ENCODE measurements at regions not wholly inside any gene's neighbourhood (a gene's known extent, or its start where the extent isn't known, plus 50 kb on each side); places are given as distances from the start of the nearest gene placed in this dataset.

- no peak for TF ChIP-seq EZH2 (IDR thresholded peaks at IDR 0.05; ENCODE audit: low read length)
- no peak for TF ChIP-seq CTCF (optimal IDR thresholded peaks at IDR 0.05 in 1 of 3, IDR thresholded peaks at IDR 0.05 in 1 of 3, conservative IDR thresholded peaks at IDR 0.05 in 1 of 3; ENCODE audit: extremely low read depth in 1 of 3, insufficient read depth in 2 of 3, low read length in 3 of 3)
- Histone ChIP-seq H3K4me3 (ENCODE audit: control insufficient read depth in 2 of 3, extremely low read depth in 1 of 3, insufficient read depth in 2 of 3, low read depth in 1 of 3, low read length in 3 of 3) (no peak overlapping the region), H3K9me3 (ENCODE audit: control insufficient read depth, low read depth, low read length) (no peaks in the 10 kb centered on the region), H2AFZ (ENCODE audit: control insufficient read depth, low read length) (no peak overlapping the region), H3K36me3 (ENCODE audit: control insufficient read depth in 2 of 2, extremely low read depth in 1 of 2, insufficient read depth in 2 of 2, low read length in 2 of 2) (no peaks in the 10 kb centered on the region), H3K27ac (ENCODE audit: control insufficient read depth, insufficient read depth, low read length) (no peak overlapping the region), H3K4me2 (ENCODE audit: control insufficient read depth, extremely low read depth, insufficient read depth, low read depth, low read length) (no peak overlapping the region), H3K4me1 (ENCODE audit: control insufficient read depth, extremely low read depth, insufficient read depth, low read length) (no peaks in the 10 kb centered on the region), H3K27me3 (ENCODE audit: control insufficient read depth, extremely low read depth, insufficient read depth, low read length) (no peaks in the 10 kb centered on the region), H3K9me1 (ENCODE audit: control insufficient read depth, extremely low read depth, insufficient read depth, low read length) (no peaks in the 10 kb centered on the region), H3K79me2 (ENCODE audit: control insufficient read depth, insufficient read depth, low read length) (no peaks in the 10 kb centered on the region), H4K20me1 (ENCODE audit: control insufficient read depth, extremely low read depth, insufficient read depth, low read length) (no peaks in the 10 kb centered on the region), H3K9ac (ENCODE audit: control insufficient read depth, extremely low read depth, insufficient read depth, low read length) (no peak overlapping the region)
- dilution Hi-C loops (cut with MboI; ENCODE audit: extremely low pct_ligation_motif_present, low sequenced_read_pairs), result no loop called here
- FAIRE-seq, result no peak
- no peak for DNase-seq (ENCODE audit: low read depth, low spot score)
These were observed 378.7 kb downstream of the ZBBX start for GRCh38 chr3:167001374-167001773.

GRCh38 chr3:166993015-166993630, 387.0 kb downstream of the ZBBX start:
- no peaks in the 10 kb centered on the region for H3K9me3 ChIP-seq (ENCODE audit: control insufficient read depth, low read depth, low read length)
- H3K4me3 ChIP-seq (ENCODE audit: control insufficient read depth in 2 of 3, extremely low read depth in 1 of 3, insufficient read depth in 2 of 3, low read depth in 1 of 3, low read length in 3 of 3), result no peak overlapping the region
- no peaks in the 10 kb centered on the region for H4K20me1 ChIP-seq (ENCODE audit: control insufficient read depth, extremely low read depth, insufficient read depth, low read length)
- dilution Hi-C loops (cut with MboI; ENCODE audit: extremely low pct_ligation_motif_present, low sequenced_read_pairs), result no loop called here
- H3K9me1 ChIP-seq (ENCODE audit: control insufficient read depth, extremely low read depth, insufficient read depth, low read length), result no peaks in the 10 kb centered on the region
- no peaks in the 10 kb centered on the region for H3K79me2 ChIP-seq (ENCODE audit: control insufficient read depth, insufficient read depth, low read length)
- H3K36me3 ChIP-seq (ENCODE audit: control insufficient read depth in 2 of 2, extremely low read depth in 1 of 2, insufficient read depth in 2 of 2, low read length in 2 of 2), result no peaks in the 10 kb centered on the region
- no peak overlapping the region for H3K27ac ChIP-seq (ENCODE audit: control insufficient read depth, insufficient read depth, low read length)
- no peak overlapping the region for H3K4me2 ChIP-seq (ENCODE audit: control insufficient read depth, extremely low read depth, insufficient read depth, low read depth, low read length)
- no peaks in the 10 kb centered on the region for H3K27me3 ChIP-seq (ENCODE audit: control insufficient read depth, extremely low read depth, insufficient read depth, low read length)
- no peak overlapping the region for H3K9ac ChIP-seq (ENCODE audit: control insufficient read depth, extremely low read depth, insufficient read depth, low read length)
- H2AFZ ChIP-seq (ENCODE audit: control insufficient read depth, low read length), result no peak overlapping the region
- no peak for FAIRE-seq
- no peaks in the 10 kb centered on the region for H3K4me1 ChIP-seq (ENCODE audit: control insufficient read depth, extremely low read depth, insufficient read depth, low read length)
- no peak for TF ChIP-seq EZH2 (IDR thresholded peaks at IDR 0.05; ENCODE audit: low read length)
- no peak for TF ChIP-seq CTCF (optimal IDR thresholded peaks at IDR 0.05 in 1 of 3, IDR thresholded peaks at IDR 0.05 in 1 of 3, conservative IDR thresholded peaks at IDR 0.05 in 1 of 3; ENCODE audit: extremely low read depth in 1 of 3, insufficient read depth in 2 of 3, low read length in 3 of 3)
- no peak for DNase-seq (ENCODE audit: low read depth, low spot score)

All from keratinocyte (primary cell).